ENCODE measurements at regions not wholly inside any gene's neighbourhood (a gene's known extent, or its start where the extent isn't known, plus 50 kb on each side); places are given as distances from the start of the nearest gene placed in this dataset.
A peak's percentile ranks its signal among the peaks of the same experiment; 100 is the strongest.

GRCh38 chr6:93568169-93568568 is 148.8 kb upstream of the EPHA7 start:
- peak; percentile 32 to 67 for TF ChIP-seq POLR2AphosphoS5 (IDR thresholded peaks at IDR 0.05)
- TF ChIP-seq, protein P1, sequence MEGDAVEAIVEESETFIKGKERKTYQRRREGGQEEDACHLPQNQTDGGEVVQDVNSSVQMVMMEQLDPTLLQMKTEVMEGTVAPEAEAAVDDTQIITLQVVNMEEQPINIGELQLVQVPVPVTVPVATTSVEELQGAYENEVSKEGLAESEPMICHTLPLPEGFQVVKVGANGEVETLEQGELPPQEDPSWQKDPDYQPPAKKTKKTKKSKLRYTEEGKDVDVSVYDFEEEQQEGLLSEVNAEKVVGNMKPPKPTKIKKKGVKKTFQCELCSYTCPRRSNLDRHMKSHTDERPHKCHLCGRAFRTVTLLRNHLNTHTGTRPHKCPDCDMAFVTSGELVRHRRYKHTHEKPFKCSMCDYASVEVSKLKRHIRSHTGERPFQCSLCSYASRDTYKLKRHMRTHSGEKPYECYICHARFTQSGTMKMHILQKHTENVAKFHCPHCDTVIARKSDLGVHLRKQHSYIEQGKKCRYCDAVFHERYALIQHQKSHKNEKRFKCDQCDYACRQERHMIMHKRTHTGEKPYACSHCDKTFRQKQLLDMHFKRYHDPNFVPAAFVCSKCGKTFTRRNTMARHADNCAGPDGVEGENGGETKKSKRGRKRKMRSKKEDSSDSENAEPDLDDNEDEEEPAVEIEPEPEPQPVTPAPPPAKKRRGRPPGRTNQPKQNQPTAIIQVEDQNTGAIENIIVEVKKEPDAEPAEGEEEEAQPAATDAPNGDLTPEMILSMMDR (IDR thresholded peaks at IDR 0.05): no peak
